ENCODE measurements at regions not wholly inside any gene's neighbourhood (a gene's known extent, or its start where the extent isn't known, plus 50 kb on each side); places are given as distances from the start of the nearest gene placed in this dataset.

DNA sequence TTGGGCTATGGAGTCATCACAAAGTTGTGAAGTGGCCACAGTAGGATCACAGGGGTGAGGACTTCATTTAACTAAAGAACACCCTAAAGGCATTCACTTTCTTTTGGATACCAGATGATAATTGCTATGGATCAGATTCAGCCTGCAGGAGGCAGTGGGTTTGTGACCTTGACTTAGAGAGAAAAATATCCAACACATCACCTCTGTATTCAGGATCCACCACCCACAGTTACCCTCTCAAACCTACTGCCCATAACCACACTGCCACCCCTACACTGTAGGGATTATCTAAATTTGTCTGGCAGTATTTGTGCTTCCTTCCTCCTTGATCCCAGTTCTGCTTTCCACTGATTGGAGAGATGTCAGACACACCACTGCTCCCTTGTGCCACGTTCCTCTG is 269.4 kb downstream of the MYCN start:
- Mint-ChIP-seq H3K9me3 (peaks cover 11% of the 10 kb centered on the region), H3K4me3 (no peak overlapping the region), H3K4me1 (peaks cover under 1% of the 10 kb centered on the region), H3K27me3 (ENCODE audit: low read depth, poor library complexity) (no peaks in the 10 kb centered on the region), H3K36me3 (ENCODE audit: low read depth) (peaks cover 5% of the 10 kb centered on the region), H3K27ac (no peak overlapping the region)
- DNase-seq = no peak
- TF ChIP-seq, protein P1, sequence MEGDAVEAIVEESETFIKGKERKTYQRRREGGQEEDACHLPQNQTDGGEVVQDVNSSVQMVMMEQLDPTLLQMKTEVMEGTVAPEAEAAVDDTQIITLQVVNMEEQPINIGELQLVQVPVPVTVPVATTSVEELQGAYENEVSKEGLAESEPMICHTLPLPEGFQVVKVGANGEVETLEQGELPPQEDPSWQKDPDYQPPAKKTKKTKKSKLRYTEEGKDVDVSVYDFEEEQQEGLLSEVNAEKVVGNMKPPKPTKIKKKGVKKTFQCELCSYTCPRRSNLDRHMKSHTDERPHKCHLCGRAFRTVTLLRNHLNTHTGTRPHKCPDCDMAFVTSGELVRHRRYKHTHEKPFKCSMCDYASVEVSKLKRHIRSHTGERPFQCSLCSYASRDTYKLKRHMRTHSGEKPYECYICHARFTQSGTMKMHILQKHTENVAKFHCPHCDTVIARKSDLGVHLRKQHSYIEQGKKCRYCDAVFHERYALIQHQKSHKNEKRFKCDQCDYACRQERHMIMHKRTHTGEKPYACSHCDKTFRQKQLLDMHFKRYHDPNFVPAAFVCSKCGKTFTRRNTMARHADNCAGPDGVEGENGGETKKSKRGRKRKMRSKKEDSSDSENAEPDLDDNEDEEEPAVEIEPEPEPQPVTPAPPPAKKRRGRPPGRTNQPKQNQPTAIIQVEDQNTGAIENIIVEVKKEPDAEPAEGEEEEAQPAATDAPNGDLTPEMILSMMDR (IDR thresholded peaks at IDR 0.05) = no peak

DNA sequence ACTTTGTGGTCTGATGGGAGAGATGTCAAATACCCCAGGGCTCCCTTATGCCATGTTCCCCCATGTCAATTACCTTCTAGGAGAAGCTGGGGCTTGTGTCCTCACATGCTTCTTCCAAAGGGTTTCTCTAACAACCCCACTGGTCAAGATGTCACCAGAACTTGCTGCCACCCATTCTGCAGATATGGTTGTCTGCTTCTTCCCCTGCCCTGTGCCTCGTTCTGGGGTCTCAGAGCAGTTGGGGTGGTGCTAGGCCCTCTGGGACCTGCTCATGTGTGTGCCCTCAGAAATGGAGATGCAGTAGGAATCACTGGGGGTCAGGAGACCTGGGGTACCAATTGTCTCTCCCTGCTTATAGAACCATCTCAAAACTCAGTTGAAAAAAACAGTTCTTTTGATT is 268.6 kb downstream of the MYCN start:
- Mint-ChIP-seq H3K27me3 (ENCODE audit: low read depth, poor library complexity) (peaks cover 6% of the 10 kb centered on the region), H3K4me1 (peaks cover 9% of the 10 kb centered on the region)

DNA sequence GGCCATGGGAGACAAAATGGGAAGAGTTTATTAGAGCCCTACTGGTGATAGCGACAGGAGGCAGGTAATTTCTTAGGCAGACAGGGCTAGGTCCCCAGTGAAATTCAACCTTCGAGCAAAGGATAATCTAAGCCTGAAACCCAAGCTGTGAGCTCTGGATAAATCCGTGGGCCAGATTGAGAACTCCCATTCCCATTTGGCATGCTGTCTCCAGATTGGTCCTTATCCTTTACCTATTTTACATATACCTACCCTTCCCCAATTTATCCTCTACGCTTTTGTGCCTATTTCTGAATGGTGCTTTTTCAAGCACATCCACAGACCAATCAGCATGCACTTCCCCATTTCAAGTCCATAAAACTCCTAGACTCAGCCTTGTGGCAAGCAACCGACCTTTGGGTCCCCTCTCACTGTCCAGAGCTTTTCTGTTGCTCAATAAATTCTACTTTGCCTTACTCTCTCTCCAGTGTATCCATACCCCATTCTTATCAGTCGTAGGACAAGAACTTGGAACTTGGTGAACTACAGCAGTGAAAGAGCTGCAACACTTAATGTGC is 268.0 kb downstream of the MYCN start:
- no peak overlapping the region for H3K27ac Mint-ChIP-seq
- H3K27me3 Mint-ChIP-seq (ENCODE audit: low read depth, poor library complexity) = peaks cover 6% of the 10 kb centered on the region
- H3K9me3 Mint-ChIP-seq = peaks cover 11% of the 10 kb centered on the region
- TF ChIP-seq, protein P1 (IDR thresholded peaks at IDR 0.05) = no peak
- H3K4me1 Mint-ChIP-seq = peaks cover 12% of the 10 kb centered on the region
- peaks cover 5% of the 10 kb centered on the region for H3K36me3 Mint-ChIP-seq (ENCODE audit: low read depth)
- no peak overlapping the region for H3K4me3 Mint-ChIP-seq
- DNase-seq = no peak

More for the DNA sequence above, 268.6 kb downstream of the MYCN start:
- Mint-ChIP-seq H3K9me3 (peaks cover 11% of the 10 kb centered on the region), H3K36me3 (ENCODE audit: low read depth) (peaks cover 5% of the 10 kb centered on the region), H3K4me3 (no peak overlapping the region), H3K27ac (no peak overlapping the region)
- DNase-seq = no peak
- TF ChIP-seq, protein P1 (IDR thresholded peaks at IDR 0.05) = no peak

DNA sequence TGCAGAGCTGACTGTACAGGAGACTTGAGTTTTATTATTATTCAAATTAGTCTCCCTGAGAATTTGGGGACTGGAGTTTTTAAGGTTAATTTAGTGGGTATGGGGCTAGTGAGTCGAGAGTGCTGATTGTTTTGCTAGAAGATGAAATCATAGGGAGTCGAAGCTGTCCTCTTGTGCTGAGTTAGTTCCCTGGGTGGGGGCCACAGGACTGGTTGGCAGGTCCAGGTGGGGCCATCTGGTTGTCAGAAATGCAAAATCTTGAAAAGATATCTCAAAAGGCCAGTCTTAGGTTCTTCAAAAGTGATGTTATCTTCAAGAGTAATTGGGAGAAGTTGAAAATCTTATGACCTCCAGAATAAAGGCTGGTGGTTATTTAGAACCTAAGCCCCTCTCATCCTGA is 267.3 kb downstream of the MYCN start:
- peaks cover 11% of the 10 kb centered on the region for H3K9me3 Mint-ChIP-seq
- H3K27me3 Mint-ChIP-seq (ENCODE audit: low read depth, poor library complexity) = peaks cover 6% of the 10 kb centered on the region
- peaks cover 15% of the 10 kb centered on the region for H3K4me1 Mint-ChIP-seq
- no peak overlapping the region for H3K4me3 Mint-ChIP-seq
- peaks cover 5% of the 10 kb centered on the region for H3K36me3 Mint-ChIP-seq (ENCODE audit: low read depth)
- DNase-seq = no peak
- TF ChIP-seq, protein P1 (IDR thresholded peaks at IDR 0.05) = no peak
- no peak overlapping the region for H3K27ac Mint-ChIP-seq

DNA sequence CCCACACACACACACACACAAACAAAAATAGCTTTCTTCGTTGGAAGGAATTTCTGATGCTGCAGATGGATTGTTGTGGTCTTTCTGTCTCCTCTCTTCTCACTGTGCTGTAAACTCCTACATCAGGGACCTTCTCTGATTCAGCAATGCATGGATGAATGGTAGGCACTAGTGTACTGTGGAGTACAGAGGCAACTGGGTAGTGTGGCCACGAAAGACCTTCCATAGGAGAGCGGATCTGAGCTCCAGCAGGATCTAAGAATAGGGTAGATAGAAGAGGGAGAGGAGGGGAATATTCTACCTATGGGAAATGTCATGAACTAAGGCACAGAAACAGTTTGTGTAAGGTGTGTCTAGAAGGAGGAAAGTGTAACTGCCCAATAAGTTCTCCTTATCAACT is 266.8 kb downstream of the MYCN start:
- Mint-ChIP-seq H3K4me1 (peaks cover 15% of the 10 kb centered on the region), H3K9me3 (peaks cover 11% of the 10 kb centered on the region), H3K27ac (no peak overlapping the region), H3K4me3 (no peak overlapping the region), H3K27me3 (ENCODE audit: low read depth, poor library complexity) (peaks cover 6% of the 10 kb centered on the region), H3K36me3 (ENCODE audit: low read depth) (peaks cover 5% of the 10 kb centered on the region)
- DNase-seq = no peak
- TF ChIP-seq, protein P1 (IDR thresholded peaks at IDR 0.05) = no peak

DNA sequence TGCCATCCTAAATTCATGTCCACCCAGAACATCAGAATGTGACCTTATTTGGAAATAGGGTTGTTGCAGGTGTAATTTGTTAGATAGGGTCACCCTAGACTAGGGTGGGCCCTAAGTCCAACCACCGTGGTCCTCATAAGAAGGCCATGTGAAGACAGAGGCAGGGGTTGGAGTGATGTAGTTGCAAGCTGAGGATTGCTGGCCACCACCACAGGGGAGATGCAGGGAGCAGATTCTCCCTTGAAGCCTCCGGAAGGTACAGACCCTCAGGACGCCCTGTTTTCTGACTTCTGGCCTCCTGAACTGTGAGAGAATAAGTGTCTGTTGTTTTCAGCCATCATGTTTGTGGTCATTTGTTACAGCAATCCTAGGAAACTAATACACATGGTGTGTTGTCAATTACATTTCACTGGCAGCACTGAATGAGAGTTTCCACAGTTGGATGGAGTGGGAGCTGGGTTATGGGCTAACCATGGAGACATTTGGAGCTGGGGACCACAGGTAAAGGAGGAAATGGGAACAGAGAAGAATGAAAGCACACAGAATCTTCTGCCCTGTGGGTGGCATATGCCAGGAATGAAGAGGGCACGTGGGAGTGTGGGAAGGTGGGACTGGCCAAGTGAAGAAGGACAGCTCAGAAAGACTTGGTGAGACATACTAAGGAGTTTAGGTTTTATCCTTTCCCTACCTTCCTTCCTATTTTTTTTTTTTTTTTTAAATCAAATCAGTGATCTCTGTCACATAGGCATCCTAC is 266.0 kb downstream of the MYCN start:
- Mint-ChIP-seq H3K4me3 (no peak overlapping the region), H3K27ac (no peak overlapping the region), H3K36me3 (ENCODE audit: low read depth) (peaks cover 5% of the 10 kb centered on the region)

More for the DNA sequence above, 266.0 kb downstream of the MYCN start:
- TF ChIP-seq, protein P1 (IDR thresholded peaks at IDR 0.05) = no peak
- peaks cover 11% of the 10 kb centered on the region for H3K9me3 Mint-ChIP-seq
- peaks cover 15% of the 10 kb centered on the region for H3K4me1 Mint-ChIP-seq
- DNase-seq = no peak
- peaks cover 6% of the 10 kb centered on the region for H3K27me3 Mint-ChIP-seq (ENCODE audit: low read depth, poor library complexity)

Measured in nephron progenitor cell (in vitro differentiated cells).